Breast epithelium (tissue), 4 donors: ENCODE measurements at regions not wholly inside any gene's neighbourhood (a gene's known extent, or its start where the extent isn't known, plus 50 kb on each side); places are given as distances from the start of the nearest gene placed in this dataset.
"Not testable (repeated sequence)": the region's sequence is repeated elsewhere in the genome, so short reads cannot be mapped to it uniquely, and the experiment has no call there.

Experiments
- DNase-seq, 2 donors: peaks; one replicate each; pipeline ENCODE4 v3.0.0-alpha.2; 2019; ENCODE audit warnings: low spot score in 2 of 2
- H3K27ac ChIP-seq, 2 donors: fragments of 200-600 bp; sonication (generic) in 1 of 2; one replicate each; pipeline ENCODE4 v1.5.1; 2016 to 2019; ENCODE audit warnings: mild to moderate bottlenecking in 1 of 2
- H3K27me3 ChIP-seq, 2 donors: fragments of 200-600 bp; sonication (generic) in 1 of 2; one replicate each; pipeline versions ENCODE4 v1.5.1 to v1.6.0; 2017 to 2019; ENCODE audit warnings: control low read depth in 1 of 2, mild to moderate bottlenecking in 1 of 2
- H3K36me3 ChIP-seq: fragments of 200-600 bp; one replicate; pipeline ENCODE4 v1.5.1; 2019
- H3K4me1 ChIP-seq, 2 donors: fragments of 200-600 bp; sonication (generic); one replicate each; pipeline ENCODE4 v1.5.1; 2016 to 2019; ENCODE audit warnings: control low read depth in 1 of 2
- H3K4me3 ChIP-seq, 3 donors: fragments of 200-600 bp; sonication (generic); 1 replicate in 2 of 3; 2 replicates in 1 of 3; pipeline ENCODE4 v1.5.1; 2016 to 2019; ENCODE audit warnings: mild to moderate bottlenecking in 3 of 3, moderate library complexity in 2 of 3
- H3K9me3 ChIP-seq, 2 donors: fragments of 200-600 bp; sonication (generic) in 1 of 2; one replicate each; pipeline ENCODE4 v1.5.1; 2016 to 2019; ENCODE audit warnings: control low read depth in 1 of 2
- POLR2A ChIP-seq: fragments of 450-650 bp; IDR thresholded peaks from one replicate; pipeline ENCODE4 v1.6.1; 2016; ENCODE audit warnings: antibody characterized with exemption, mild to moderate bottlenecking, moderate library complexity
- POLR2AphosphoS5 ChIP-seq, 3 donors: sonication (generic); formaldehyde crosslinking; IDR thresholded peaks; one replicate each; pipeline ENCODE4 v1.6.1; 2017; ENCODE audit warnings: antibody characterized with exemption in 3 of 3
- intact Hi-C: fragments of 100-400 bp; cut with DNase I; formaldehyde crosslinking; loops from one replicate; pipeline ENCODE4 v1.15.1; 2023; ENCODE audit warnings: low total_unique reads
- TF ChIP-seq, protein P1 (sequence below), 3 donors: fragments of 450-650 bp; IDR thresholded peaks; one replicate each; pipeline ENCODE4 v1.5.1; 2016 to 2017; ENCODE audit warnings: antibody characterized with exemption in 3 of 3, mild to moderate bottlenecking in 3 of 3, moderate library complexity in 3 of 3

DNA sequence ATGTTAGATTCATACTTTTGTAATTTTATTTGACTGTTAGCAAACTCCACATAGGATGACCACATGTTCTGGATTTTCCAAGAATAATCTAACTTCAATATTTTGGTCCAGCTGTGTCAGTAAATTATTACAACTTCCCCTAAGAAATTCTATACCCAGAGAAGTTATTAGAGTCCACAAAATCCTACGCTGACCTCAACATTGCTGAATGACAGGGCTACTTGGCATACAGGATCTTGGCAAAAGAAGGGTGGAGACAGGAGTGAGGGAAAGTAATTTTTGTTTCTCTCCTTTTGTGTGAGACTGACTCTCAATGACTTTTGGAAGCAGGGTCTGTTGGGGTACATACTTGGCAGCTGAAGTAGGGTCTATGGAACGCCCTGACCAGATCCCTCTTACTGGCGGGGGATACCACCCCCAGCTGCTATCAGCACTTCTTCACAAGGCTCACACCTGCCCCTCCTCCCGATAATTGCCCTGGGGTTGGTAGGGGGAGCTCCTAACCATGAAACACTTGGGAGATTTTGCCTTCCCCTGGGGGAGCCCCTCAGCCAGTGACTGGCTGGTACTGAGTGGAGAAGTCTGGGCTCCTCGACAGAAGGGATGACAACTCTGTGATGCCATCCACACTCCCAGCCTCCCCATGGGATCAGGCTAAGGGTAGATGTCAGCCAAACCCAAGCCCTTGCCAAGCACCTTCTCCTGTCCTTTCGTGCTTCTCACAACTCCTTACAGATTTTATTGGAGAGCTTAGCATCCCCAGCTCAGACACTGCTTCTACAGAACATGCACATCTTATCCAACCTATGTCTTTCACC lies 110.6 kb upstream of the FHL2 start:
- H3K27me3 ChIP-seq: no peaks in the 10 kb centered on the region
- no peaks in the 10 kb centered on the region for H3K9me3 ChIP-seq
- intact Hi-C loops: no loop called here
- TF ChIP-seq, protein P1, sequence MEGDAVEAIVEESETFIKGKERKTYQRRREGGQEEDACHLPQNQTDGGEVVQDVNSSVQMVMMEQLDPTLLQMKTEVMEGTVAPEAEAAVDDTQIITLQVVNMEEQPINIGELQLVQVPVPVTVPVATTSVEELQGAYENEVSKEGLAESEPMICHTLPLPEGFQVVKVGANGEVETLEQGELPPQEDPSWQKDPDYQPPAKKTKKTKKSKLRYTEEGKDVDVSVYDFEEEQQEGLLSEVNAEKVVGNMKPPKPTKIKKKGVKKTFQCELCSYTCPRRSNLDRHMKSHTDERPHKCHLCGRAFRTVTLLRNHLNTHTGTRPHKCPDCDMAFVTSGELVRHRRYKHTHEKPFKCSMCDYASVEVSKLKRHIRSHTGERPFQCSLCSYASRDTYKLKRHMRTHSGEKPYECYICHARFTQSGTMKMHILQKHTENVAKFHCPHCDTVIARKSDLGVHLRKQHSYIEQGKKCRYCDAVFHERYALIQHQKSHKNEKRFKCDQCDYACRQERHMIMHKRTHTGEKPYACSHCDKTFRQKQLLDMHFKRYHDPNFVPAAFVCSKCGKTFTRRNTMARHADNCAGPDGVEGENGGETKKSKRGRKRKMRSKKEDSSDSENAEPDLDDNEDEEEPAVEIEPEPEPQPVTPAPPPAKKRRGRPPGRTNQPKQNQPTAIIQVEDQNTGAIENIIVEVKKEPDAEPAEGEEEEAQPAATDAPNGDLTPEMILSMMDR (IDR thresholded peaks at IDR 0.05): no peak
- TF ChIP-seq POLR2A (no peak), POLR2AphosphoS5 (IDR thresholded peaks at IDR 0.05) (no peak)
- no peak for DNase-seq
- H3K4me3 ChIP-seq: no peak overlapping the region
- H3K27ac ChIP-seq: peak overlapping the region in 1 of 2 donors; percentile 35
- no peaks in the 10 kb centered on the region for H3K36me3 ChIP-seq
- H3K4me1 ChIP-seq: no peaks in the 10 kb centered on the region

GRCh38 chr2:105506860-105507259 lies 108.0 kb upstream of the FHL2 start:
- DNase-seq, H3K4me1 ChIP-seq, H3K9me3 ChIP-seq, H3K27me3 ChIP-seq, H3K27ac ChIP-seq, intact Hi-C loops, H3K4me3 ChIP-seq, H3K36me3 ChIP-seq: not testable (repeated sequence)

DNA sequence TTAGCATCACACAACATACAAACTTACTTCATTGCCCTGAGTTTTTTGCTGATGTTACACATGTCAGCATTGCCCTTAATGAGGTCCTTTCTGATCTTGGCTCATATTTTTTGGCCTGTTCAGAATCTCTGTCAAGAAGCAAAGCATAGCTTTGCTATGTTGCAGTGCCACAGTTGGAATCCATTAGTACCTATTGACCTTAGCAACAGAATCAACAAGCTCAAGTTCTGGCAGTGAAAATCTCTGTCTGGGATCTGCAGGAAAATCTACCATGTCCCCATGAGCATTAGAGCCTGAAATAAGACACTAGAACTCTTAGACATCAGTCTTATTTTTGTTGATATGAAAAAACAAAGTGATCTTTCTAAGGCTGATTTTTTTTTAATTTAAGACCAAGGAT lies 105.6 kb upstream of the FHL2 start:
- no peaks in the 10 kb centered on the region for H3K36me3 ChIP-seq
- H3K9me3 ChIP-seq: no peaks in the 10 kb centered on the region
- peaks cover 0 to 3% of the 10 kb centered on the region in 2 donors for H3K4me1 ChIP-seq
- intact Hi-C loops: no loop called here
- TF ChIP-seq, protein P1 (IDR thresholded peaks at IDR 0.05): no peak
- no peak for TF ChIP-seq POLR2AphosphoS5 (IDR thresholded peaks at IDR 0.05)
- no peak for TF ChIP-seq POLR2A
- no peak for DNase-seq
- H3K27me3 ChIP-seq: no peaks in the 10 kb centered on the region
- H3K27ac ChIP-seq: peak overlapping the region in 1 of 2 donors; percentile 21
- H3K4me3 ChIP-seq: no peak overlapping the region

GRCh38 chr2:105502625-105503334 lies 103.9 kb upstream of the FHL2 start:
- DNase-seq: no peak
- Histone ChIP-seq H3K4me3 (no peak overlapping the region), H3K36me3 (no peaks in the 10 kb centered on the region), H3K9me3 (no peaks in the 10 kb centered on the region), H3K27ac (no peak overlapping the region), H3K27me3 (no peaks in the 10 kb centered on the region), H3K4me1 (peaks cover 0 to 3% of the 10 kb centered on the region in 2 donors)
- intact Hi-C loops: no loop called here
- TF ChIP-seq POLR2A (no peak), POLR2AphosphoS5 (IDR thresholded peaks at IDR 0.05) (no peak)
- TF ChIP-seq, protein P1 (IDR thresholded peaks at IDR 0.05): no peak

DNA sequence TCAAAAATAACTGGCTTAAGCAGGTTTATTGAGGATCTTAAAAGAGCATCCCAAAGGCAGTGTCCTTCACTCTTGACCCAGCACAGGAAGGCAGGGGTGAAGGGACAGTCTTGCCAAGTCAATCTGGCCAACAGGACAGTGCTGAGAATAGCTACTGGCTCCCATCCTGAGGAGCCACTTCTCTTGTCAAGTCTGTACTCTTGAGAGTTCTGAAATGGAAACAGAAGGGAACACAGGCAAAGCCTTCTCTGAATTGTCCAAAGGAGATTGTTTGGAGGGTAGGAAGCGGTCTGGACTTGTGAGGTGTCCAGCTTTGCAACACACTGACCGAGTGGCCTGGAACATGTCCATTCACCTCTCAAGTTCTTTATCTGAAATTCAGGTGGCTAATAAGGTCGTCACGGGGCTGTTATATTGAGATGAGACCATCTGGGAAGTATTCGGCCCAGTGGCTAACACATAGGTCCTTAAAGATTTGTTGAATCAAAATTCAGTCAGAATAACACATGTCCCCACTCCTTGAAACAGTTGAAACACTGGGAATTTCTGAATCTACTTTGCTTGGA lies 99.5 kb upstream of the FHL2 start:
- Histone ChIP-seq H3K27ac (peak overlapping the region in 1 of 2 donors; percentile 35), H3K27me3 (no peaks in the 10 kb centered on the region), H3K9me3 (no peaks in the 10 kb centered on the region), H3K4me3 (no peak overlapping the region), H3K4me1 (no peaks in the 10 kb centered on the region), H3K36me3 (no peaks in the 10 kb centered on the region)
- no peak for DNase-seq
- TF ChIP-seq, protein P1 (IDR thresholded peaks at IDR 0.05): no peak
- TF ChIP-seq POLR2A (no peak), POLR2AphosphoS5 (IDR thresholded peaks at IDR 0.05) (no peak)
- intact Hi-C loops: no loop called here
